SU-DHL-6 (cell line): ENCODE measurements at regions not wholly inside any gene's neighbourhood (a gene's known extent, or its start where the extent isn't known, plus 50 kb on each side); places are given as distances from the start of the nearest gene placed in this dataset.

Source experiments
- H2AFZ ChIP-seq: fragments of 200-600 bp; sonication (generic); 2 replicates; pipeline ENCODE4 v1.6.1; 2014; ENCODE audit warnings: low read depth, mild to moderate bottlenecking, moderate library complexity, mixed read lengths, antibody characterized with exemption, low read length; ENCODE audit not compliant: severe bottlenecking
- H3F3A ChIP-seq: fragments of 200-600 bp; shearing (Covaris generic); 2 replicates; pipeline ENCODE4 v1.6.0; 2016; ENCODE audit warnings: antibody characterized with exemption, mild to moderate bottlenecking; ENCODE audit not compliant: insufficient read depth
- H3K27ac ChIP-seq: fragments of 200-600 bp; sonication (generic); 2 replicates; pipeline ENCODE4 v1.5.1; 2016; ENCODE audit warnings: low read depth, mild to moderate bottlenecking, low read length, moderate library complexity, mixed read lengths
- H3K27me3 ChIP-seq: fragments of 200-600 bp; sonication (generic), shearing (Covaris generic); 2 replicates; pipeline ENCODE4 v1.6.0; 2014; ENCODE audit warnings: mild to moderate bottlenecking, low read length
- H3K36me3 ChIP-seq: fragments of 200-600 bp; sonication (generic); 2 replicates; pipeline ENCODE4 v1.6.1; 2014; ENCODE audit warnings: mild to moderate bottlenecking, low read length, mixed read lengths
- H3K4me2 ChIP-seq: fragments of 300-600, 200-600 bp; shearing (Covaris generic), sonication (generic); 2 replicates; pipeline ENCODE4 v1.6.0; 2014; ENCODE audit warnings: low read length, low read depth, mild to moderate bottlenecking; ENCODE audit not compliant: poor library complexity, severe bottlenecking
- H3K4me3 ChIP-seq: fragments of 200-600 bp; sonication (generic); 2 replicates; pipeline ENCODE4 v1.5.1; 2014; ENCODE audit warnings: antibody characterized with exemption, low read length, mild to moderate bottlenecking, mixed read lengths; ENCODE audit not compliant: insufficient read depth, poor library complexity, severe bottlenecking
- H3K79me2 ChIP-seq: fragments of 200-600 bp; sonication (generic); 2 replicates; pipeline ENCODE4 v1.6.1; 2014; ENCODE audit warnings: mild to moderate bottlenecking, low read length, moderate library complexity; ENCODE audit not compliant: insufficient read depth
- H3K9ac ChIP-seq: fragments of 200-600 bp; sonication (generic); 2 replicates; pipeline ENCODE4 v1.7.0; 2014; ENCODE audit warnings: mild to moderate bottlenecking, low read length
- H3K9me2 ChIP-seq: fragments of 200-600 bp; sonication (generic); replicated peaks from 2 replicates; pipeline ENCODE4 v1.6.1; 2014; ENCODE audit warnings: low read length; ENCODE audit not compliant: insufficient read depth
- H3K9me3 ChIP-seq: fragments of 200-600 bp; sonication (generic); 2 replicates; pipeline ENCODE4 v1.6.1; 2014; ENCODE audit warnings: low read length, mixed read lengths; ENCODE audit not compliant: insufficient read depth
- H4K20me1 ChIP-seq: fragments of 200-600 bp; sonication (generic); 2 replicates; pipeline ENCODE4 v1.6.1; 2014; ENCODE audit warnings: low read depth, mild to moderate bottlenecking, antibody characterized with exemption, low read length, moderate library complexity, mixed read lengths
- EZH2phosphoT487 ChIP-seq: fragments of 200-600 bp; sonication (generic), shearing (Covaris generic); conservative IDR thresholded peaks from 2 replicates; pipeline ENCODE4 v1.6.1; 2018; ENCODE audit warnings: mild to moderate bottlenecking, antibody characterized with exemption, low read length, moderate library complexity, mixed read lengths
- TF ChIP-seq, protein P1 (sequence below): fragments of 200-600 bp; sonication (generic); IDR thresholded peaks from one replicate; pipeline ENCODE4 v1.5.1; 2017; ENCODE audit warnings: antibody characterized with exemption, mild to moderate bottlenecking, low read length, moderate library complexity; ENCODE audit not compliant: insufficient read depth, poor library complexity, severe bottlenecking

DNA sequence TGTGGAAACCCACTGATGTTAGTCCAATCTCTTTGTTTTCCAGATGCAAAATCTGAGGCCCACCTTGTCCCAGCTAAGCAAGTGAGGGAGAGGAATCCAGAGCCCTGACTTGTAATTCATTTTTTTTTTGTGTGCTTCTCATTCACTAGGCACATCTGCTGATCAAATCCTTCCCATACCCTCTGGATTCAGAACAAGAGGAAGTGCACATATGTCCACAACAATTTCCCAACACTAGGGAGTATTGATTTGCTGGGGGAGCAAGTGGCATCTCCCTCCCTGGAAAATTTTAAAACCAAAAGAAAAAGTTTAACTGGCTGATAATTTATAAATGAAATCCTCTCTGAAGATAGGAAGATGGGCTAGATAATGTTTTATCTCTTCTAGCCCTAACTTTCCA lies 94.6 kb upstream of the RFC3 start:
- Histone ChIP-seq H2AFZ (no peak overlapping the region), H3K27ac (peak overlapping the region; percentile 83)

DNA sequence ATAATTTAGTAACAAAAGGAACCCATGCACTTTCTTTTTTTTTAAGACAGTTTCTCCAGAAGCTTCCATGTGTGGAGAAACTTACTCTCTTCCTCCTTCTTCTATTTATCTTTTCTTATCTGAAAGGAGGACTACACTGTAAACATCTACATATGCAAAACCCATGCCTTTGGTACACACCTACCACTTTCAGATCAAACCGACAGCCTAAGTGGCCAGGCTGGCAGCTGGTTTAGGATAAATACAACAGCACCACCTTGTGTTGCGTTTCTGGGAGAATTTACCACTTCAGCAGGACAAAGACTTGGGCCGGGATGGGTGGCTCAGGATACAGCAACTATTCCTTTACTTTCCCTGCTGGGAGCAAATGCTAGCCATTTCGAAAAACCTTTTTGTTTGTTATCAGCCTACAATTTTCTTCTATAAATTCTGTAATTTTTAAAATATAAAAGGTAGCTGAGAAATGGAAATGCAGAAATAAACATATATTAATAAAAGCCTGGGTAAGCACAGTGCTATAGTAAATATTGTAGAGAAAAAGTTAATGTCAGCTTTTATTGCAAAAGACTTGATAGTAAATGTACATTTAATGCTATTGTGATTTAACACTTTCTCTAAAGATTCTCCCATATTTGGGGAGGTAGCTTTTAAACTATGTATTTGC lies 94.0 kb upstream of the RFC3 start:
- Histone ChIP-seq H3K4me2 (peak overlapping the region; percentile 58), H4K20me1 (no peaks in the 10 kb centered on the region), H3K27me3 (no peaks in the 10 kb centered on the region), H3F3A (peaks cover 39% of the 10 kb centered on the region), H3K9ac (peak overlapping the region; percentile 43; the same call in 1 of the 2 replicates), H3K4me3 (no peak overlapping the region), H3K9me2 (no peaks in the 10 kb centered on the region), H3K27ac (peak overlapping the region; percentile 83), H3K79me2 (no peaks in the 10 kb centered on the region), H3K9me3 (no peaks in the 10 kb centered on the region), H3K36me3 (no peaks in the 10 kb centered on the region), H2AFZ (no peak overlapping the region)
- TF ChIP-seq EZH2phosphoT487: no peak
- TF ChIP-seq, protein P1, sequence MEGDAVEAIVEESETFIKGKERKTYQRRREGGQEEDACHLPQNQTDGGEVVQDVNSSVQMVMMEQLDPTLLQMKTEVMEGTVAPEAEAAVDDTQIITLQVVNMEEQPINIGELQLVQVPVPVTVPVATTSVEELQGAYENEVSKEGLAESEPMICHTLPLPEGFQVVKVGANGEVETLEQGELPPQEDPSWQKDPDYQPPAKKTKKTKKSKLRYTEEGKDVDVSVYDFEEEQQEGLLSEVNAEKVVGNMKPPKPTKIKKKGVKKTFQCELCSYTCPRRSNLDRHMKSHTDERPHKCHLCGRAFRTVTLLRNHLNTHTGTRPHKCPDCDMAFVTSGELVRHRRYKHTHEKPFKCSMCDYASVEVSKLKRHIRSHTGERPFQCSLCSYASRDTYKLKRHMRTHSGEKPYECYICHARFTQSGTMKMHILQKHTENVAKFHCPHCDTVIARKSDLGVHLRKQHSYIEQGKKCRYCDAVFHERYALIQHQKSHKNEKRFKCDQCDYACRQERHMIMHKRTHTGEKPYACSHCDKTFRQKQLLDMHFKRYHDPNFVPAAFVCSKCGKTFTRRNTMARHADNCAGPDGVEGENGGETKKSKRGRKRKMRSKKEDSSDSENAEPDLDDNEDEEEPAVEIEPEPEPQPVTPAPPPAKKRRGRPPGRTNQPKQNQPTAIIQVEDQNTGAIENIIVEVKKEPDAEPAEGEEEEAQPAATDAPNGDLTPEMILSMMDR: peak; percentile 81

More for the DNA sequence above, 94.6 kb upstream of the RFC3 start:
- TF ChIP-seq, protein P1: no peak
- no peak for TF ChIP-seq EZH2phosphoT487
- Histone ChIP-seq H3K36me3 (no peaks in the 10 kb centered on the region), H3K9ac (peak overlapping the region; percentile 3; the same call in 1 of the 2 replicates), H3K79me2 (no peaks in the 10 kb centered on the region), H3K4me2 (peak overlapping the region; percentile 58), H4K20me1 (no peaks in the 10 kb centered on the region), H3F3A (peaks cover 34% of the 10 kb centered on the region), H3K9me3 (no peaks in the 10 kb centered on the region), H3K4me3 (no peak overlapping the region), H3K27me3 (no peaks in the 10 kb centered on the region), H3K9me2 (no peaks in the 10 kb centered on the region)

DNA sequence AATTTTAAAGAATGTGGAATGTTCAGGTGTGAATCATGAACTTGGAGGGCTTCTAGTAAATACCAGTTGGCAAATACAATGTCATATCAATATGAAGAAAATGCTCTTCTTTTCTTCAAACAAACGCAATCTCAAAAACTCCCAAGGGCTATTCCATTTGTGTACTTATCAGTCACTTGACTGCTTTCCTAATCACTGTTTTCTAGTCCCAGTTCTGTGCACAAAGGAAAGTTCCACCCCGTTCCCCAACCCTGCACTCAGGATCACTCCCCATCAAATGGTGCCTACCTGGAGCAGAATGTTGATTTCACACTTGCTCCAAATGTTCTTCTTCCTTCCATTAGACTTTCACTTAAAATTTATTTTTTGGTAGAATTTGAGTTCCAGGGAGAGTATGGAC lies 92.6 kb upstream of the RFC3 start:
- H3K4me3 ChIP-seq: no peak overlapping the region
- no peaks in the 10 kb centered on the region for H3K9me2 ChIP-seq
- peak overlapping the region; percentile 58 for H3K4me2 ChIP-seq
- no peaks in the 10 kb centered on the region for H3K9me3 ChIP-seq
- no peaks in the 10 kb centered on the region for H3K27me3 ChIP-seq
- H3F3A ChIP-seq: peaks cover 51% of the 10 kb centered on the region
- H4K20me1 ChIP-seq: no peaks in the 10 kb centered on the region
- H3K27ac ChIP-seq: peak overlapping the region; percentile 83
- H3K36me3 ChIP-seq: no peaks in the 10 kb centered on the region
- H3K9ac ChIP-seq: no peak overlapping the region
- TF ChIP-seq, protein P1: no peak
- TF ChIP-seq EZH2phosphoT487: no peak
- H2AFZ ChIP-seq: no peak overlapping the region
- H3K79me2 ChIP-seq: no peaks in the 10 kb centered on the region
